A549 (cell line): ENCODE measurements at regions not wholly inside any gene's neighbourhood (a gene's known extent, or its start where the extent isn't known, plus 50 kb on each side); places are given as distances from the start of the nearest gene placed in this dataset.

Experiments
- ESRRA ChIP-seq: fragments of 150-350 bp; IDR thresholded peaks from 2 replicates; pipeline ENCODE4 v1.6.1; 2014; ENCODE audit warnings: mild to moderate bottlenecking, low read length, borderline replicate concordance
- SREBF2 ChIP-seq: fragments of 450-650 bp; IDR thresholded peaks from 2 replicates; pipeline ENCODE4 v1.6.1; 2014; ENCODE audit warnings: mild to moderate bottlenecking, moderate library complexity
- TF ChIP-seq, protein P1 (sequence below): fragments of 250-450 bp; sonication (Bioruptor Pico); IDR thresholded peaks from 2 replicates; pipeline ENCODE4 v1.5.0; 2021; ENCODE audit warnings: mild to moderate bottlenecking, moderate library complexity, borderline replicate concordance
- TF ChIP-seq, protein P2 (sequence below): fragments of >200 bp; sonication (Bioruptor Twin); formaldehyde crosslinking; IDR thresholded peaks from 3 replicates; pipeline ENCODE4 v1.5.1; 2016

DNA sequence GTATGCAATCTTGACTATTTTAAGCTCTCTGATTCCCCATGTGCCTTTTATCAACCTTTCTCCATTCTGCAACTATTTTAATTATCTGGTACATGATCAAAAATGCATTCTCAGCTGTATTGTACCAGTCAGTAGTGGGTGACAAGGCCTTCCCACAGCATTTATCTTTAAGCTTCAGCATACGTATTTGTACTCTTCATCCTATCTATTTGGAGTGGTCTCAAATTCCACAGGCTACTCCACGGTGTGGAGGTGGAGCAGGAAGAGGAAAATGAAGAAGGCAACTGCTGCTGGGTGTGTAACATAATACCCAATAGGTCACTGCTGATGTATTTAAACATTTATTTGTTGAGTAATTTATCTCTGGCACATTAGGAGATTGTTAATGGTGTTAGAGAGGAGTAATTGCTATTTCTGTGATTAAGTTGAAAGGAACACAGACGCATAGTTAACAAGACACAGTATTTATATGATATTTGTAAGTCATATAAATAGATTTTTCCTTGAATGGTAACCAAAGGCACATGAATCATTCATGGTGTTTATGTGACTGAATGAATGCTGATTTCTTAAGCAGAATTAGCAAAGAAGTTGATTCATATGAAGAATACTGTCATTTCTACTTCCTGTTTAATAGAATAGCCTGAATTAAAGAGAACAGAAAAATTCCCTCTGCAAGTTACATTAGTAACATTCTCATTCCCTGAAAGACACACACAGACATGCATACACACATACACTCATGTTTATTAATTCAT is 153.8 kb upstream of the NR3C1 start:
- TF ChIP-seq, protein P1, sequence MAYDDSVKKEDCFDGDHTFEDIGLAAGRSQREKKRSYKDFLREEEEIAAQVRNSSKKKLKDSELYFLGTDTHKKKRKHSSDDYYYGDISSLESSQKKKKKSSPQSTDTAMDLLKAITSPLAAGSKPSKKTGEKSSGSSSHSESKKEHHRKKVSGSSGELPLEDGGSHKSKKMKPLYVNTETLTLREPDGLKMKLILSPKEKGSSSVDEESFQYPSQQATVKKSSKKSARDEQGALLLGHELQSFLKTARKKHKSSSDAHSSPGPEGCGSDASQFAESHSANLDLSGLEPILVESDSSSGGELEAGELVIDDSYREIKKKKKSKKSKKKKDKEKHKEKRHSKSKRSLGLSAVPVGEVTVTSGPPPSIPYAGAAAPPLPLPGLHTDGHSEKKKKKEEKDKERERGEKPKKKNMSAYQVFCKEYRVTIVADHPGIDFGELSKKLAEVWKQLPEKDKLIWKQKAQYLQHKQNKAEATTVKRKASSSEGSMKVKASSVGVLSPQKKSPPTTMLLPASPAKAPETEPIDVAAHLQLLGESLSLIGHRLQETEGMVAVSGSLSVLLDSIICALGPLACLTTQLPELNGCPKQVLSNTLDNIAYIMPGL = no peak
- TF ChIP-seq, protein P2, sequence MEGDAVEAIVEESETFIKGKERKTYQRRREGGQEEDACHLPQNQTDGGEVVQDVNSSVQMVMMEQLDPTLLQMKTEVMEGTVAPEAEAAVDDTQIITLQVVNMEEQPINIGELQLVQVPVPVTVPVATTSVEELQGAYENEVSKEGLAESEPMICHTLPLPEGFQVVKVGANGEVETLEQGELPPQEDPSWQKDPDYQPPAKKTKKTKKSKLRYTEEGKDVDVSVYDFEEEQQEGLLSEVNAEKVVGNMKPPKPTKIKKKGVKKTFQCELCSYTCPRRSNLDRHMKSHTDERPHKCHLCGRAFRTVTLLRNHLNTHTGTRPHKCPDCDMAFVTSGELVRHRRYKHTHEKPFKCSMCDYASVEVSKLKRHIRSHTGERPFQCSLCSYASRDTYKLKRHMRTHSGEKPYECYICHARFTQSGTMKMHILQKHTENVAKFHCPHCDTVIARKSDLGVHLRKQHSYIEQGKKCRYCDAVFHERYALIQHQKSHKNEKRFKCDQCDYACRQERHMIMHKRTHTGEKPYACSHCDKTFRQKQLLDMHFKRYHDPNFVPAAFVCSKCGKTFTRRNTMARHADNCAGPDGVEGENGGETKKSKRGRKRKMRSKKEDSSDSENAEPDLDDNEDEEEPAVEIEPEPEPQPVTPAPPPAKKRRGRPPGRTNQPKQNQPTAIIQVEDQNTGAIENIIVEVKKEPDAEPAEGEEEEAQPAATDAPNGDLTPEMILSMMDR = no peak
- TF ChIP-seq SREBF2 (no peak), ESRRA (no peak)
